NCI-H128 (cell line): ENCODE measurements at regions not wholly inside any gene's neighbourhood (a gene's known extent, or its start where the extent isn't known, plus 50 kb on each side); places are given as distances from the start of the nearest gene placed in this dataset.

Source experiments
- DNase-seq: peaks from one replicate; lab custom pipeline; 2025; ENCODE audit not compliant: unreplicated experiment; lab: John Stamatoyannopoulos, UW

DNA sequence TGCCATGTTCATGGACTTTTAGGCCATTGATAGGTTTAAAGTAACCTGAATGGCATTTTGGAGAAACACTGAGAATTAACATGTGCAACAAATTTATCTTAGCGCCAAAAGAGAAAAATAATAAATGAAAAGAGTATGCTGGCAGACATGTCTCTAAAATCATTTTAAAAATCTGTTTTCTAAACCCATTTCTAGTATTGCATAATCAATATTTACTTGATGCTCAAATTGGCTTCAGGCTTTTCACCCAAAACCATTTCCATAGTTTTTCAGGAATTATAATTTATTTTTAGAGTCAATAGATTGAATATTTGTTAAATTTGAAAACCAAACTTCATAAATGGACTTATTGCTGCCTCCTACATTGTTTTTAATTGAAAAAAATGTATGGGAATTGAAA lies 423.0 kb downstream of the PLOD2 start:
- no peak for DNase-seq

DNA sequence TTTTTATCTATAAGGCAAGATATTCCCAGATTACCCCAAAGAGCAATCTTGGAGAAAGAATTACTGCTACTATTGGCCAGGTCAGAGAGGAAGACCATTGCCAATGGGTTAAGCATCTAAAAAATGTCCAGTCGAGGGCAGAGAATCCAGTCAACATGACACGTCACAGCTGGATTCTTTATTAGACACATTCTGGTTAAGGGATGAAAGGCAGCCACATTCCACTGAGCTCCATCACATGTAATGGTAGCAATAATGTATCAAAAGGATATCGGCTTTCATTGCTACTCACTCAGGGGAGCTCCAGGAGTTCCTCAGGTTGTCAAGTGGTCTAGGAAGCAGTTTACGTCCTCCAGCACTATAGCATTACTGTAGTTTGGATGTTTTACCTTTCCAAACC lies 421.1 kb downstream of the PLOD2 start:
- no peak for DNase-seq

DNA sequence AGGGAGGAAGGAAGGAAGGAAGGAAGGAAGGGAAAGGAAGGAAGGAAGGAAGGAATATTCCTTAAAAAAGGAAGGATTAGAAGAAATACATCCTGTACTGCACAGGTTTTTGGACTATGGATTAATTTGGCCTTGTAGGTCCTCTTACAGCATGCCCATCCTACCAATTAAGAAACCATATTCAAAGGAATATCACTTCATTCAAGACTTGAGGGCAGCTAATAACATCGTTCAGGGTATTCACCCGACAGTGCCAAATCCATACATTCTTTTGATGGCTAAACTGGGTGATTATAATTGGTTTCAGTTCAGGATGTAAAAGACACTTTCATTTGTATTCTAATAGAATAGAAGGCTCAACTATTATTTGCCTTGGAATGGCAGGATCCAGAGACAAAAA lies 410.3 kb downstream of the PLOD2 start:
- no peak for DNase-seq

DNA sequence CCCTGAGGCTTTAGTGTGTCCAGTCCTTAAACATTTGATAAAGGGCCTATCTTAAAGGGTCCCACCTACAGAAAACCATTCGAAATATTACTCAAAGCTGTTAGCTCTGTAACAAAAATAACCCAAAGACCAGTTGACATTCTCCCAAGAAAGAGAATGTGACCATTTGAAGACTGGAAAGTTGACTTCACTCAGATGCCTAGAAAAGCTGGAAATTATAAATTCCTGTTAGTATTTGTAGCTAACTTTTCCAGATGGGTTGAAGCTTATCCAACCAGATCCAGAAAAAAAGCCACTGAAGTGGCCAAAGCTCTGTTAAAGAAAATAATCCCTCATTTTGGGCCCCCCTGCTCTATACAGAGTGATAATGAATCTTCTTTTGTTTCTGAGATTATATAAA lies 408.4 kb downstream of the PLOD2 start:
- DNase-seq, result no peak

DNA sequence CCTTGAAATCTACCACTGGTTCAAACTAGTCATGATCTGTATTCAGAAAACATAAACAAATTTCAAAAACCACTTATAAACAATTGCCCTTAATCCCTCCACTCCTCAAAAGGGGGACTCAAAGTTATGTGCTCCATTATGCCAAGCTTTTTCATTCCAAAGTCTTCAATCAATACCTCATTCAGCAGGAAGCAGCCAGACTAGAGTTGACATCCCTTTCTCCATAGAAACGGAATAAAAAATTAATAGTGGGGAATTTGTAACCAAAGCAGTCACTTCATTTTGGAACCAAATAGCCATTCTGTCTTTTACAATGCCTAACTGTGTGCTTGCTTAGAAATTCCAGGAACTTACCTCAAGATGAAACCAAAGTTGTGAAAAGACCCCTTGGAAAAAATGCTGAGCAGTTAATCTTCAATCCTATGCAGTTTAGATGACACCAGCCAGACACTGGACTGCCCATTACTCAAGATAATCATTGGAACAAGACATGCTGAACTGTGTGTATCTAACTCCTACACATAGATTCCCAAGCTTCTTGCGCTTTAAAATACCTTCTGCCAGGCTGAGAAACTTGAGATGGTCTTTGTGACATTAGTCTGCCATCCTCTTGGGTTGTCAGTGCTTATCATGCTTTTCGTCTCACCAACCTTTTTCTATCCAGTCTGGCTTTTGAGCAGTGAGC lies 406.2 kb downstream of the PLOD2 start:
- no peak for DNase-seq

DNA sequence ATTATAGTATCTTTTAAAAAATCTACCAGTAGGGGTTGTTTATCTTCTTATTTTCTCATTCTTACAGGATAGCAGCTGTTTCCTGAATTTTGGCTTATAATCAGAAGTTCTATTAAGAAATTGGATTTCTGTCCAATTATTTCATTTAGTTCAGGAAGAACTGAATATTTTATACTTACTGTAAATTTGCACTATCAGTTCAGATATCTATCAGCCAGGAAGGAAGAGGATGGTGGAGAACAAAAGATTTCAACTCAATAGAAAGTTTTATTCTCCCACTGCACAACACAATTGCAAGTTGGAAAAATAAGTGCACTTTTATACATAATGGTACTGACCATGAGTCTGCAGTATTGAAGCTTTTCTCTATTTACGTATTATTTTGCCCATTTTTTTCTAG lies 400.9 kb downstream of the PLOD2 start:
- no peak for DNase-seq

DNA sequence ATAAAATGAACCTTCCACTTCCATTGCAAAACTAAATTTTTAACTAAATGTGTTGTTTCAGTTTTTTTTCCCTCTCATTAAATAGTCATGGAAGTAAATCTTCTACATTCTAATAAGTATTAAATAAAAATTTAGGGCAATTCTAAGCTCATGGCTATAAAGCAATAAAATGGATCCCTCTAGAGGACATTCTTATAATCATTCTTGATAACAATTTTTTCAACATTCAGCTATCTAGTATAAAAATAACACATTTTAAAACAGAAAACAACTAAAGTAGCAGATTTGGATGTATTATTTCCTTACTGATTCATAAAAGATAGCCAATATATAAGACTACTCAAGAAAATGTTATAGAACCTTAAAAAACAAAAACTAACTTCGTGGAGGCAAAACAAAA lies 393.1 kb downstream of the PLOD2 start:
- DNase-seq, result no peak

DNA sequence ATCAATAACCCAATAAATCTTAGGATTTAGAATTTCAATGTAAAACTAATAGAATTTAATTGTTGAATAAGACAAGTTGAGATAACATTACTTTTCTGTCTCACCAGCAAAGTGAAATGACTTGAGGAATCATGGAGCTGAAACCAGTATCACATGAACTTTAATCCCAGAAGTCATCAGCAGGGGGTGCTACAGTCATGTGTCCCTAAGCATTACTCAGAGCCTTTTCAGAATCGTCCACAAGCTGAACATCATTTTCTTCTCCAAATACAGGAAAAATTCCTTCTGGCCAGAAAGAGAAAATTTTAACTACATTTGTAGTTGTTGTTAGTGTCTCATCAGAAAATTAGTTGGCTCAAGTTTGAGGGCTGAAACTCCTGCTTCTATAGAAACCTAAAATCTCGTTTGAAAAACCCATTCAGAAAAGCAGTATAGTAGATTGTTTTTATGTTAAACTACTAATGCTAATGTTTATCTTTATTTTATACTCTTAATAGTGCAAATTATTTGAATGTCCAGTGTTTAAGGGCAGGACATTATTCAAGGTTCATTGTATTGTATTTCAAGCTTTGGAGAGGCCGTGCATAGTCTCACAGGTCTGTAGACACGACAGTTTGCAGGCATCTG lies 384.1 kb downstream of the PLOD2 start:
- peak; percentile 38 for DNase-seq

DNA sequence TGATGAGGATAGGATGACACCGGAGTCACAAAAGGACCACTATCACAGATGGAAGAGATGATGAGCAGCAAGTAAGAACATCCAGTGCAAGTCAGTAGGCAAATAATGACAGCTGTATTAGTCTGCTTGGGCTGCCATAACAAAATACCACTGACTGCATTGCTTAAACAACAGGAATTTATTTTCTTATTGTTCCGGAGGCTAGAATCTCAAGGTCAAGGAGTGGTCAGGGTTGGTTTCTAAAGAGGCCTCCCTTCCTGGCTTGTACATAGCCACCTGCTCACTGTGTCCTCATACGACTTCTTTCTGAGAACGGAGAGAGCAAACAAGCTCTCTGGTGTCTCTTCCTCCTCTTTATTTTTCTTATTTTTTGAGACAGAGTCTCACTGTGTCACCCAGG lies 380.7 kb downstream of the PLOD2 start:
- no peak for DNase-seq

DNA sequence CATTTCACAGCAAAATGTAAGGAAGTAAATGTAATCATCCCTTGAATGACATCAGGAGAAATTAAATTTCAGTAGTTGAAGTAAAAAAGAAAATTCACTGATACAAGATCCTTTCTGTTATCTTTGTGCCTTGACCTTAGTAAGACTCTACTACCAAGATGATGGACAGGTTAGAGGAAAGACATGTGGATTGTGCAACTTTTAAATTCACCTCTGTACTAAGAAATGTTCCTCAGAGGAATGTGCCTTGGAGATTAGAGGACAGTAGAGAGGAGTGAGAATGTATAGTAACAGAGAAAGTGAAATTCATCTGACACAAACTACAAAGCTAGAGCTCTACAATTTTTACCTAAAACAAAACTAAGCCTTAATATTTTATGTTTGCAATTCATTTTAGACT lies 375.3 kb downstream of the PLOD2 start:
- no peak for DNase-seq

DNA sequence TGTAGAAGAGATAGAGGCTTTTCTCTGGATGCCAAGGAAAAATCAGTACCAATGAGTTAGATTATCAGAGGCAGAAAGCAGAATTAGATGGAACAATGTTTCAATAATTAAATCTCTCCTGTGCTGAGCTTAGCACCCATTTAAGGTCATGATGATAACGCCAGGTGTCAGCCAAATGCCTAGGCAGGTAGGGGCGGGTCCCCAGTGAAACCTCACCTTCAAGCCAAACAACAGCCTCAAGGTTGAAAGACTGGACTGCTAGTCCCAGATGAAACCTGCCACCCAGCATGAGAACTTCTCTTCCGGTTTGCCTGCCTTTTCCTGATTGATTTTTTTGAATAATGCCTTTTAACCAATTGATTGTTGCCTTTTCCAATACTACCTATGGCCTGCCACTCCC lies 363.0 kb downstream of the PLOD2 start:
- DNase-seq, result no peak

DNA sequence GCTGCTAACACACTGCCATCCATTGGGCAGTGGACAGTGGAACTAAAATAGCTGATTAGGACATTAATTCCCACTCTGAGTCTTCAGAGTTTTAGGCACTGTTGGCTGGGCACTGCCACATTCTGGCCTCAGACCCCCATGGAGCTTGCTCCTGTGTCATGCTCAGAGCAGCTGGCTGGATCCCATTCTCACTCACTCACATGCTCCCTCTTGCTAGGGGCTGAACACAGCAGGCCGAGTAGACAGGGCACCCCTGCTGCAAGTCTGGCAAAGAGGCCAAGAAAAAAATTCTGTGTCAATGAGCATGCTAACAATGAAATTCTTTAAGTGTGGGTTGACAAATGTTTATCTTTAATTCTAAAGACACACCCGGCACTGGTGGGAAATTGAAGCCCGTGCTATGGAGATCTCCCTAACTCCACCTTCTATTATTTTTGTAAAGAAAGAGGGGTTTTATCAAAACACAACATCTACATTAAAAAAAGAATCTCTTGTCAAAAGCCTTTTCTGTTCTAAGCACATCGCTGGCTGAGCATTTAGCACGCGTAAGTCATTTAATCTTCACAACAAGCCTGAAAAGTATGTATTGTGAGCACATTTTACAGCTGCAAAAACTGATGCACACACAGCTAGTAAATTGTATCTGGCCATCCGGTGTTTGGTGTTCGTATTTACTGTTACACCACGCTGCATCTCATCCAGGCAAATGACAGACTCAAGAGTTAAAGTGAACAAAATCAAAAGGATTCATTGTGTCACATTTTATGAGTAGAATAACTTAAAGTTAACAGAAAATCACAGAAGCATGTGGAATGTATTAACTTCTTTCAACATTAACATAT lies 362.1 kb downstream of the PLOD2 start:
- no peak for DNase-seq

DNA sequence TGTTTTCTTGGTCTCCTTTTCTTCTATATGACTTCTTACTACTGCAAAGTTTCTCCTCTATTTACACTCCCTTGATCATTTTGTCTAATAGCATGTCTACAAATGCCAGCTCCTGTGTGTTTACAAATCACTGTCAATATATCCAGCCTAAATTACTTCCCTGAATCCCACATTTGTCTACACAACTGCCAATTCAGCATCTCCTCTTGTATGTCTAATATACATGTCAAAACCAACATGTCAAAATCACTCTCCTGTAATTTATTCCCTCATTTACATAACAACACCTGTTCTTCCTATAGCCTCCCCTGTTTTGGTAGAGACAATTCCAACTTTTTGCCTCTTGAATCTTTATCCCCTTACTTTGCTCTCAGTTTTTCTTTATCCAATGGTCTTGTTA lies 359.3 kb downstream of the PLOD2 start:
- no peak for DNase-seq

DNA sequence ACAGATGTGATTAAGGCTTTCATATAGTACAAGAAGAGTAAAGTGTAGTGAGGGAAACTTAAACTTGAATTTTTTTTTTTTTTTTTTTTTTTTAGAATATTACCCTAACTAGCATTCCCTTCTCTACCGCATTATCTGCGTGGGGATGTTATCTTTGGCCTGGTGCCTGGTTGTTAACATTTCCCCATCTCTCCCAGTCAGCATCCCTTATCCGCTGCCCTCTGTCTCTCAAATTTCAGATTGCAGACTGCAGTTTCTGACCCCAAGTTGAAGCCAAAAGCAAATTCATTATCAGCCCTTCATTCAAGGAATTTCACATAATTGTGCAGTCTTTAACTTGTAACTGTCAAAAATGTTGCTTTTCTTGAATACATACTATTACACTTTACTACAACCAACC lies 353.0 kb downstream of the PLOD2 start:
- DNase-seq, result no peak

DNA sequence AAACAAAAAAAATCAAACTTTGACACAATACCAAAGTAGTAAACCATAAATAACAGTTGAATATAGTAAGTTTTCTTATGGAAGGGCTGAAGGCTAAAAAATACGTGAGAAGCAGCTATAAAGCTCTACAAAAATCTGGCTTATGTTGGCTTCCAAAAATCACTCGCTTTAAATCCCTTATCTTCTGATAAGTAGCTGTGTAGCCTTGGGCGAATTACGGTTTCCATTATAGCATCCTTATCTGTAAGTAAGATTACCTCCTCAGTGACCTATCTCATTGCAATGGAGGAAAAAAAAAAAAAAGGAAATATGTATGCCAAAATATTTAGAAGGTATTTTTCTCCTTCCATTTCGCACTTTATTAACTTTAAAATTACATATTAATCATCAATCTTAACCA lies 348.6 kb downstream of the PLOD2 start:
- DNase-seq, result no peak

DNA sequence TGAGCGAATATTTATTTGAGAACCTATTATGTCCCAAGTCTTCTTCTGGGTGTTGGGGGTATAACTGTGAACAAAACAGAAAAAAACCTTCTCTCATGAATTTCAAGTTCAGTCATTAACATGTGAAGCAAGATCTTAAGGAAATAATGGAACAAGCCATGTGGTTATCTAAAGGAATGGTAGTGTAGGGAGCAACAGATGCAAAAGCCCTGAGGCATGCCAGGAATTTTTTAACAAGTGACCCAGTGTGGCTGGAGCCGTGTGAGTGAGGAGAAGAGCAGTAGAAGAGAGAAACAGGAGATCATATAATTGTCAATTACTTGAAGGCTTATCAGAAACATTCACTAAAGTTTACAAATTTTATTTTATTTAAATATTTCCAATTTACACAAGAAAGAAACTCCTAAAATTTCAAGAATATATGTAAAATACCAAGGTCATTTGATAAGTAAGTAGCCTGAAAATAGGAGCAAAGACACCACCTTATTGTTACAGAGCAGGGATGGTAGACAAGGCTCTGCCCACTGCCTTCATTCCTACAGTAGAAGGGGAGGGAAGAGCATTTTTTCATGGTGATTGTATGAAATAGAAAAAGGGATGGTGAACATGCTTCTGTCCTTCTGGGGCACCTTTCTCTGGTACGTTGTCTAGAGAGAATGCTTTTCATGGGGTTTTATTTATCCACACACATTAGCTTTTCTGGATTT lies 345.1 kb downstream of the PLOD2 start:
- DNase-seq, result no peak

DNA sequence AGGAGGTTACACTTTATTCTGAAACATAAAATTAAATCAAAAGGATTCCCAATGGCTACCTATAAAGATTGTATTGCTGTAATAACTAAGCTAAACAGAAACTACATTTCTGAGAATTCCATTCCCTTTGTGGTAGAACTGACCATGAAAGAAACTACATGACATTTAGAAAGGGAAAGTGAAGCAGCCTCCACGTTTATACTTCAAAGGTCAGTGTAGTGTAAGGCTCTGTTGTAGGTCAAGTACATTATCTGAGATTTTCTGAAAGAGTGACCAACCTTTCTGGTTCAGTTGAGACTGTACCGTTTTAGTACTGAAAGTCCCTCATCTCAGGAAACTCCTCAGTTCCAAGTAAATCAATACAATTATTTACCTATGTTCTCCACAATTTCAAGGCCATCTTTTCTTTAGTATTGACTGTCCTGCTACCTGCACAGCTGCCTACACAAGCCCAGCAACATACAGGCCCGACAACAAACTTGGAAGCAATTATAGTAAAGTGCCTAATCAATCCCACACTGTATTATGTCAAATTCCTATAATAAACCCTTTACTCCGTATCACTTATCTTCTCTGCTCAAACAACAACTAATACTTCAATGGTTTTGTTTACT lies 343.0 kb downstream of the PLOD2 start:
- no peak for DNase-seq

DNA sequence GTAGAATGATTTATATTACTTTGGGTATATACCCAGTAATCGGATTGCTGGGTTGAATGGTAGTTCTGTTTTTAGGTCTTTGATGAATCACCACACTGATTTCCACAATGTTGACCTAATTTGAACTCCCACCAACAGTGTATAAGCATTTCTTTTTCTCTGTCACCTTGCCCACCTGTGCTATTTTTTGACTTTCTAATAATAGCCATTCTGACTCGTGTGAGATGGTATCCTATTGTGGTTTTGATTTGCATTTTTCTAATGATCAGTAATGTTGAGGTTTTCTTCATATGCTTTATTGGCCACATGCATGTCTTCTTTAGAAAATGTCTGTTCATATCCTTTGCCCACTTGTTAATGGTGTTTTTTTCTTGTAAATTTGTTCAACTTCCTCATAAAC lies 340.8 kb downstream of the PLOD2 start:
- DNase-seq, result no peak

DNA sequence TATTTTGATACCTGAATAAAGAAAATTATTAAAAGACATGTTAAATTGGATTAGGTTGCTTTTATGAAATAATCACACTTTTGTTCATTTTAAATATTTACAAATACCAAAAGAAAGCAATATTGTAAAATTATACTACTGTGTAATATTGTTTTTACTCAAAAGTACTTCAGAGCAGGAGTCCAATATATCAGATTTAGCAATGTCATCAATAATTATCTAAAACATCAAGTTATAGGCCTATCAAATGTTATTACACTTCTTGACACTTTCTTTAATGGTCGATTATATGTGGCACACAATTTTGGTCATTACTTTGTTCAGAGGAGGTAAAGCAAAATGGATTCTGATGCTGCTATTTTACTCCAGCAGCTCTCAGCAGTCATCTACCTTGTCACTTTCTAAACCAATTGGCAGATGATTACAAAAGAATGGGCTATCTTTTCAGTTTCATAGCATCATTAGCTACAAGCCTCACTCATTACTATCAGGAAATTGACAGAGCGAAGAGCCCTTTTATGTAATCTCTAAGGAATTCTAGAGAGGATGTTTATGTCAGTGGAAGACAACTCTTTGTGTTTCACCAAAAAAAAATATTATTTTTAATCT lies 318.6 kb downstream of the PLOD2 start:
- DNase-seq, result no peak

DNA sequence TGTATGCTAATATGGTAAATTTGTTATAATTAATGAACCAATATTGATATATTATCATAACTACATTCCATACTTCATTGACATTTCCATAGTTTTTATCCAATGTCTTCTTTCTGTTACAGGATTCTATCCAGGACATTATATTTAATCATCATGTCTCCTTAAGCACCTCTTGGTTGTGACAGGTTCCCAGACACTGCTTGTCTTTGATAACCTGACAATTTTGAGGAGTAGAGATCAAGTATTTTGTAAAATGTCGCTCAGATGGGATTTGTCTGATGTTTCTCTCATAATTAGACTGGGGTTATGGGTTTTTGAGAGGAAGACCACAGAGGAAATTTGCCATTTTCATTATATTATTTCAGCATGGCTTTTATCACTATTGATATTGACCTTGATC lies 317.4 kb downstream of the PLOD2 start:
- DNase-seq, result no peak

DNA sequence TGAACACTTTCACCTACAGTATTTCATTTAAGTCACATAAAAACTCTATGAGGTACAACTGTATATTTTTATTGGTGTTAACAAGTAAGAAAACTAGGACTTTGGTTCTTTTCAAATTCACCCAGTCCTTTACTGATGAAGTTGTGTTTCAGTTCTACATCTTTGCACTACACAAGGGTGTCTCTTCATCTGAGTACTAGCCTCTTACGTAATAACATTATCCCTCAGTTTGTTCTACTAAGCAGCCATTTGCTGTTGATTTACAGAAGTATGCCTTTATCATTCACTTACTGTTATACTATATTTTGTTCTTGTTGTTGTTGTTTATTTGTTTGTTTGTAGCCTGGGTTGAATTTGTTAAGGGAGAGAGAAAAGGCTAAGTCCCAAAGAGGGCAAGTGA lies 311.9 kb downstream of the PLOD2 start:
- DNase-seq, result no peak
